NCI-H69 (cell line): ENCODE measurements at regions not wholly inside any gene's neighbourhood (a gene's known extent, or its start where the extent isn't known, plus 50 kb on each side); places are given as distances from the start of the nearest gene placed in this dataset.
A peak's percentile ranks its signal among the peaks of the same experiment; 100 is the strongest.
"Not testable (repeated sequence)": the region's sequence is repeated elsewhere in the genome, so short reads cannot be mapped to it uniquely, and the experiment has no call there.

Experiments used
- DNase-seq: peaks from one replicate; lab custom pipeline; 2025; lab: John Stamatoyannopoulos, UW

DNA sequence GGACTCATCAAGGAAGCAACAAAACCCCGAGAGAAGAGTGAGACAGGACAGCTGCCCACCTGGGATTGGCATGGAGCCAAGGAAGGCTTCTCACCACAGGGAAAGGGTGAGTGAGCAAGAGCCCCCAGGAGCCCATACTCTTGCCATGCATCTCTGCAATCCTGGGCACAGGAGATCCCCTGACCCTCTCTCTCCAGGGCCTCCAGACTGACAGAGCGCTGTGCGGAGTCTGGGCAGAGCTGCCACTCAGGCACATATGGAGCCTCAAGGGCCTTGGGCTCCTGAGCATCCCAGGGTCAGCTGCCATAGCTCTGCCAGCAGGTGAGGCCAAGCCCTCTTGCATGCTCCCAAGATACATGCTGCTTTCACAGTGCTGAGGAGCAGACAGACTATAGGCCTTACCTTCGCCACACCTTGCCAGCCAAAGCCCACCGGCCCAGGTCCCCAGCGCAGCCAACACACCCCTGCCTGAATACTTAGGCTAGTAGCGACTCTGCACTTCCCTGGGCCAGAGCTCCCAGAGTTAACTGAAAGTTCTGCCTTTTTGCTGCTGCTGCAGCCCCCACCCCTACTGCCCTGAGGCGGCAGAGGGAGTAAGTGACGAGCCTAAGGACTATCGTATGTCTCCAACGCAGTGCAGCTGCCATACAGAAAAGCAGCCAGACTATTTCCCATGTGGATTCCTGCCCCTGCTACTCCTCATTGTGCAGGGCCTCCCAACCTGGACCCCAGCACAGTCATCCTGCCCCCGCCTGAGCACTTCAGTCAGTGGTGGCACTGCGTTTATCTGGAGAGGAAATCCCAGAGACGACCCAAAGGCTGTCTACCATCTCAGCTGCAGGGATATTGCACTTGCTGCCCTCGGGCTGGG lies 251.6 kb downstream of the SPATA31A6 start:
- DNase-seq: not testable (repeated sequence)

DNA sequence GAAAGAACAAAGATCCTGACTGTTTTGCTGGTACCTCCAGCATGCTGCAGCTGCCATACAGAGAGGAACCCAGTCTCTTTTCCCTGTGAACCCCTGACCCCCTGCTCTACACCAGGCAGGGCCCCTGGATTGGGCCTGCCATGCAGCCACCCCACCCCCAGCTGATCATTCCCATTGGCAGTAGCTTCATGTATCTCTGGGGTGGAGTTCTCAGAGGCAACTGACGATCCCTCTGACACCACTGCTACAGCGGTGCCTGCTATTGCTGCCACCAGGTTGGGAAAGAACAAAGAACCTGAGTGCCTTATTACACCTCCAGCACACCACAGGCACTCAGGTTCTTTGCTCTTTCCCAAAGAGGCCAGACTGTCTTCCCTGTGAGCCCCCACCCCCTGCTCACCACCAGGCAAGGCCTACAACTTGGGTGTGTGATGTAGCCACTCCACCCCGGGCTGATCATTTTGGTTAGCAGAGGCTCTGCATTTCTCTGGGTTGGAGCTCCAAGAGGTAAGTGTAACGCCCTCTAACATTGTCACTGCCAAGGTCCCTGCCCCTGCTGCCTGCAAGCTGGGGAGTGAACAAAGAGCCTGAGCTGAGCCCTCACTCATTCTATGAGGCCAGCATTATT lies 252.4 kb downstream of the SPATA31A6 start:
- peak; percentile 15 for DNase-seq

DNA sequence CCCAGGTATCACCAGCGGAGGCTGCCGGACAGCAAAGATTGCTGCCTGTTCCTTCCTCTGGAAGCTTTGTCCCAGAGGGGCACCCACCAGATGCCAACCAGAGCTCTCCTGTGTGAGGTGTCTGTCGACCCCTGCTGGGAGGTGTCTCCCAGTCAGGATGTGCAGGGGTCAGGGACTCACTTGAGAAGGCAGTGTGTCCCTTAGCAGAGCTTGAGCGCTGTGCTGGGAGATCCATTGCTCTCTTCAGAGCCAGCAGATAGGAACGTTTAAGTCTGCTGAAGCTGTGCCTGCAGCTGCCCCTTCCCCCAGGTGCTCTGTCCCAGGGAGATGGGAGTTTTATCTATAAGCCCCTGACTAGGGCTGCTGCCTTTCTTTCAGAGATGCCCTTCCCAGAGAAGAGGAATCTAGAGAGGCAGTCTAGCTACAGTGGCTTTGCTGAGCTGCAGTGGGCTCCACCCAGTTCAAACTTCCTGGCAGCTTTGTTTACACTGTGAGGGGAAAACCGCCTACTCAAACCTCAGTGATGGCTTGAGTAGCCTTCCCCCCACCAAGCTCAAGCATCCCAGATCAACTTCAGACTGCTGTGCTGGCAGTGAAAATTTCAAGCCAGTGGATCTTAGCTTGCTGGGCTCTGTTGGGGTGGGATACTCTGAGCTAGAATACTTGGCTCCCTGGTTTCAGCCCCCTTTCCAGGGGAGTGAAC lies 253.7 kb downstream of the SPATA31A6 start:
- DNase-seq: not testable (repeated sequence)

DNA sequence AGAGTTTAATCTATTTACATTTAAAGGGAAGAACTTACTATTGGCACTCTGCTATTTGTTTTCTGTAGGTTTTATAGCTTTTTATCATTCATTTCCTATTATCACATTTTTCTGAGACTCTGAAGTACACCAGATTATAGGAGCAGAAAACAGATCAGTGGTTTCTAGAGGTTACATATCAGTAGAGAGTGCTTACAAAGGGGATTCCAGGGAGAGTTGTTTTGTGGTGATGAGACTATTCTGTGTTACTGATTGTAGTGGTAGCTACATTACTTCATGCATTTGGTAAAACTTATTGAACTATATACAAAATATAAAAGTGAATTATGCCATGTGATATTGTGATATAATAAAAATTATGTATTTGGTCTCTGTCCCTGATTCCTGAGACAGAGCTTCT lies 259.2 kb downstream of the SPATA31A6 start:
- DNase-seq: not testable (repeated sequence)

DNA sequence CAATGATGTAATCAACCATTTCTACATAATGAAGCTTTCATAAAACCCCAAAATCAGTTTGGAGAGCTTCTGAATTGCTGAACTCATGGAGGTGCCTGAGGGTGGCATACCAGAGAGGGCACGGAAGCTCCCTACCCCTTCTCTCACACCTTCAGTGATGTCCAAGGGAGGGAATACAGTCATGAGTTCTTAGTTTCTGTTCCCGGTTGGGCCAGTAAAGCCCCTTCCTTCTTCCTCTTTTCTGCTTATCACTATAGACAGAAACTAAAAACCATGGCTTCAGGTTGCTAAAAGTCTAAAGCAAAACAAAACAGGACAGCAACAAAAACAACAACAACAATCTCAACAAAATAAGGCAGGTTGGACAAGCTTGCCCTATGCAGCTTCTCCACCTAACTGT lies 260.0 kb downstream of the SPATA31A6 start:
- DNase-seq: not testable (repeated sequence)

DNA sequence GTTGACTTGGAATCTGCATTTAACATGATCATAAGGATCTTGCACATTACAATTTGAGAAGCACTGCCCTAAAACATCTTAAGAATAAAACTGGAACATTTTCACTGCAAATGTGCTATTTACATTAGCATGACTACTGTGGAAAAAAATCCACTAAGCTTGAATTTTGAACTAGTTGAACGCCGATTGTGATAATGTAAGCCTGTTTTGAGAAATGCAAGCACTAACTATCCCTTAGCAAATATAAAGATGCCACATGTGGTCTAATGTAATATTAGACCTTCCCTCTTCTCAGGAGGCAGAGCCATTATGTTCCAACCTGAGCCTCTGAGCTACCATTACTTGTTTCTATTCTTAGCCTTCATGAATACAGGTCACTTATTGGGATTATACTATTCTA lies 278.0 kb downstream of the SPATA31A6 start:
- DNase-seq: not testable (repeated sequence)

DNA sequence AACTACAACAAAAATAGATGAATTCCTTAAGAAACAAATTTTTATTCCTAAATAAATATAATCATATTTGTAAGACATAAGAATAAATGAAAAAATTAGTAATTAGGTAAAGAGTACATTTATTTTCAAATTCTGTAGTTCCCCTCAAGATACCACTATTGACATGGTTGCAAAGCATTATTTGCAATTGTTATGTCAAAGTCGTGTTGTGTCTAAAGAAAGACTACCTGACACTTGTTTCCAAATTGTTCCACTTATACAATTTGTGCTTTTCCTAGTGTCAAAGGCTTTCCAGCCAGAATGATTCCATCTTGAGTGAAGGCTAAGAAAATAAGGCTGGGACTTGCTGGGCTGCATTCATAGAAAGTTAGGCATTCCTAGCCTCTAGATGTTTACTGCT lies 278.4 kb downstream of the SPATA31A6 start:
- DNase-seq: not testable (repeated sequence)

DNA sequence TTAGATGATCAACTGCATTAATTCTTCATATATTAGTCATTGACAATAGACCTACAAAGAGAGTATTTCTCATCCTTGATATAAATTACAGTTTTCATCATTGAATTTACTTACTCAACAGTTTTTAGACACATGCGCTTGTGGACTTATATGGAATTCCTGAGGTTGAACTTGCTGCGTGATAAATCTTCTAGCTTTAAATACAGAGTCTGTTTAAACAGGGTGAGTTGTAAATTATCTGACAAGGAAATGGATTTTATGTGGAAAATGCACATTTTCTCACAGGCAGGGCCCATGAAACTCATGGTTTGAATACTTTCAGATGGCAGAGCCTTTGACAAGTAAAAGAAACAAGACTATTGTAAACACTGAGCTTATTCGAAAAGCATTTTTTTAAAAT lies 280.5 kb downstream of the SPATA31A6 start:
- not testable (repeated sequence) for DNase-seq

DNA sequence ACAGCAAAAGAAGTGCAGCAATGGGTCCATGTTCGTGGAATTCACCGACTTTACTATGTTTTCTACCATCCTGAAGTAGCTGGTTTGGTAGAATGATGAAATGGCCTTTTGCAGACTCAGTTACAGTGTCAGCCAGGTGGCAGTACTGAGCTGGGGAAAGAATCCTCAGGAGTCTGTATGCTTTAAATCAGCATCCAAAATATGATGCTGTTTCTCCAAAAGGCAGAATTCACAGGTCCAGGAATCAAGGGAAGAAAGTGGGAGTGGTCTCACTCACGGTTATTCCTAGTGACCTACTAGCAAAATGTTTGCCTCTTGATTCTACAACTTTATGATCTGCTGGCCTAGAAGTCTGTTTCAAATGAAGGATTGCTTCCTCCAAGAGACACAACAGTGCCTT lies 287.1 kb downstream of the SPATA31A6 start:
- not testable (repeated sequence) for DNase-seq

DNA sequence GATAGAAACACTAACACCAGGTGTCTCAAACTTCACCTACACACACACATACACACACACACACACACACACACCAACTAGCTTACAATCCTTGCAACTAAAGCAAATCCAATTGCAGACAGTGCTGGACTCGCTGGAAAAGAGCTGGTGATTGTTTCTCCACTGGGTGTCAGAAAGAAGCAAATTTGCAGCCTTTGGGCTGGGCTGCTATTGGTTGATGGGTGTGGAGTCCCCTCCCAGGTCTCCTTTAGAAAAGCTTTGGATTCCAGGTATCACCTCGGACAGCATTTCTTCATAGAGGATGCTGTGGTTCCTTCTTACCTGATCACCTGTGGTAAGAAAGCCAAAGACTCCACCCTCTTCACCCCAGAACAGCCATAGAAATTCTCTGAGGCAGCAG lies 307.5 kb downstream of the SPATA31A6 start:
- not testable (repeated sequence) for DNase-seq

DNA sequence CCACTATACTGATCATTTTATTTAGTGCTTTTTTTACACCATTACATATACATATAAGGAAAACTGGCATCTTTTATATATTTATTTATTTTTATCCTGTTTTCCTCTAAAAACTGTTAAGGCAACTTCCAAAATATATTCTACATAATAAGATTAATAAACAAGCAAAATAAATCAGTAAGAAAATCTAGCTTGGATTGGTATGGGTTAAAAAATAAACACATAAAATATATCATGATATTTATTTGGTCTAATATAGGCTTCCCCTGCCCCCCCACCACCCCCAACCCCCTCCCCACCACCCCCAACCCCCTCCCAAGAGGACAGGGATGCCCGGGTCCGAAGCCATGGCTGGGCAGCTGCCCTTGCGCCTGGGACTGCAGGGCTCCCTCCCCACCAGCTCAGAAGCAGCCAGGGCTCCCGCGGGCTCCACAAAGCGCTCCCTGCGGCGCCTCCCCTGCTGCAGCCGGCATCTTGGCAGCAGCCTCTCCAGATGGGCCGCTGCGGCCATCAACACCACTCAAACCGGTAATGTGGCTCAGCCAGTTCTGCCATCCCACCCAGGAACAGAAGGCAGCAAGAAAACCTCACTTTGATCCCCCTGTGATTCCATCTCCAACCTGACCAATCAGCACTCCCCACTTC lies 319.3 kb downstream of the SPATA31A6 start:
- DNase-seq: peak; percentile 20

DNA sequence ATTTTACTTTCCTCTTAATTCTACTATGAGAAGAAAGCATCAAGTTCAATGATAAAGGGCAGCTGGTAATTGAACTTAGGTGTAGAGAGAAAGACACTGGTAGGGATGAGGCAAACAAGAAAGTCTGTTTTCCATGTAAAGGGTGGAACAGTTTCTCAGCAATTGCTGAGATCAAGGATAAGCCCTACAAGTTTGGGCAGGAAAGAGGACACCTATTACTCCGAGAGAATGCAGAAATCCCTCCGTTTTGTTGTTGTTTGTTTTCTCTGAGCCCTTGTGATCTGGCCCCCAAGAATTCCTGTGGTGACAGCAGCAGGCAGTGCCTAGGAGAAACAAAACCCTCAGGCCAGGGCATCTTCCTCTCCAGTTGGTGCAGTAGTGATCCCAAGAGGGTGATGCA lies 324.7 kb downstream of the SPATA31A6 start:
- not testable (repeated sequence) for DNase-seq

DNA sequence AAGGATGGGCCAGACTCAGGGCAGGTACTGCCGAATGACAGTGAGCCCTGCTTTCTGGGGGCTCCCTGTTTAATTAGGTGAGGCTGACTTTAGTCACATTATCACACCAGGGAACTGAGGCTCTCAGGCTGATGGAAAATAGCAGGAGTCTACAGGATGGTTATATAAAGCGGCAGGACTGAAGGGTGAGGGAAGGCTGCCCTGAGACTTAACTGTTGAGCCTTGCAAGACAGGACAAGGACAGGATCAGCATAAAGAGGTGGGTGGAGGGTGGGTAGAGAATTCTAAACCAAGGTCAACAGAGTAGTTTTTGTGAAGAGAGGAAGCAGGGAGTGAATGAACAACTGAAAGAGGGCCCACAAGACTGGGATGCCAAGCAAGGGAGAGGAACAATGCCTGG lies 330.1 kb downstream of the SPATA31A6 start:
- DNase-seq: not testable (repeated sequence)

DNA sequence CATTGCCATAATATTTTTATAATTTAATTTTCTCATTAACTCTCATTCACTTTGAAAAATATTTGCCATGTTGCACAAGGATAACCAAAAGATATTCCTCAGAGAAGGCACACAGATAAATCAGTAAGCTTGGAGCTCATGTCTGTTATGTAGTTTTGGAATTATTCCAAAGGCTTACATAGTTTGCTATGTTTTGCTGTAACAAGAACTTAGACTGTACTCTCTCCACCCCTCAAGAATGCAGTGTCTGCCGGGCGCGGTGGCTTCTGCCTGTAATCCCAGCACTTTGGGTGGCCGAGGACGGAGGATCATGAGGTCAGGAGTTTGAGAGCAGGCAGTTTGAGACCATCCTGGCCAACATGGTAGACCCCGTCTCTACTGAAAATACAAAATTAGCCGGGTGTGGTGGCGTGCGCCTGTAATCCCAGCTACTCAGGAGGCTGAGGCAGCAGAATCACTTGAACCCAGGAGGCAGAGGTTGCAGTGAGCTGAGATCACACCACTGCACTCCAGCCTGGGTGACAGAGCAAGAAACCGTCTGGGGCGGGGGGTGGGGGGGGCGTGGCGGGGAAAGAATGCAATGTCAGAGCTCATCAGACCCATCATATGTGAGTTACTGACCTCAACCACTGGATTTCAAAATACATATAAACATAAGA lies 351.0 kb downstream of the SPATA31A6 start:
- not testable (repeated sequence) for DNase-seq

DNA sequence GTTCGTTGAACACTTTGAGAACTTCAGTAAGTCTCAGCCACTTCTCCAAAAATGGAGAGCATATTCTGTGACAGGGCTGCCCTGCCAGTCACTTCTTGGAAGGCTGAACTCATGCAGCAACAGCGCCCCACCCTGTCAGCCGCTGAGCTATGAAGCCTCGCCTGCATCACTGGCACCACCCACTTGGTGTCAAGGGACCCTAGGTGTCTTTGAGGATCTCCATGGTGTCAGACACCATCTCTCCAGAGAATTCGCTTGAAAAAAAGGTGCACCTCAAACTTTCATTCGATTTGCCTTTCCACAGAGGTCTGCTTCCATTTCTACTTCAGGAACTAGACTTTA lies 351.5 kb downstream of the SPATA31A6 start:
- not testable (repeated sequence) for DNase-seq

DNA sequence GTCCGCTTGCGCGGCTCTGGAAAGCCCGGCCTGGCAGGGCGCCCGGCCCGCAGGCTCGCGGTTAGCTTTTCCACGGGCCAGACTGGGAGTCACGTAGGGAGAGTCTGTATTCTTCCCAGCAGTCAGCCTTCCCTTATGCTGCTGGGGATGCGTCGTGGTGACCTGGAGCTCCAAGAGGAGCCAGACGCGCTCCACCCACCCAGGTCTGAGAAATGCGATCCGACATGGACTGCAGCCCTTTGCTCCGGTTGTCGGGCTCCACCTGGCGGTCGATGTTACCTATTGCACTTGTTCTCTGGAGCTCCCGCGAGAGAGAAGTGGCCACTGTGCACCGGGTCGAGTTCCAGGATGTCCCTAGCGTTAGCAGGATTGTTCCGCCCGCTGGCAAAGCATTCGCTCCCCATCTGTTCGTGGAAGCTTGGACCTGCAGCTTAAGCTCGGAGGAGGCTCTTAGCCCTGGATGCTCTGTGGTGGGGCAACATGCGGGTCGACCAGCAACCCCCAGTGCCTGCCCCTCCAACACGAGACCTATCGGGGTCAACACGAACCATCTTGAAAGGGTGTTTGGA lies 367.4 kb downstream of the SPATA31A6 start:
- not testable (repeated sequence) for DNase-seq

DNA sequence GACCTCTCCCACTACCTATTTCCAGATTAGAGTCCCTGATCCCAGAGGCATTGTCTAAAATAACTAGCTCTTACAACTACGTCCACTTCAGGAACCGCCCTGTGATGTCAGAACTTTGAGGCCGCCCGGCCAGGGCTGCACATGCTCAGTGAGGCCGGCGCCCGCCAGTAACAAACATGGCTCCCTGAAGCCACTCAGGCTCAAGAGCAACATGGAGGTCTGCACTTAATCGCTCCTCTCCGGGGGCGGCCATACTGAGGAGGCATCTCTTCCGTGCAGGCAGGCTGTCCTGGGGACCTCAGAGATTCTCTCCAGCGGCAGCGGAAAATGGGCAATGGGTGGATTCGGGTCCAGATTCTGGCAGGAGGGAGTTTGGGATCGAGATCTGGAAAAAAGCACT lies 385.1 kb downstream of the SPATA31A6 start:
- DNase-seq: not testable (repeated sequence)

DNA sequence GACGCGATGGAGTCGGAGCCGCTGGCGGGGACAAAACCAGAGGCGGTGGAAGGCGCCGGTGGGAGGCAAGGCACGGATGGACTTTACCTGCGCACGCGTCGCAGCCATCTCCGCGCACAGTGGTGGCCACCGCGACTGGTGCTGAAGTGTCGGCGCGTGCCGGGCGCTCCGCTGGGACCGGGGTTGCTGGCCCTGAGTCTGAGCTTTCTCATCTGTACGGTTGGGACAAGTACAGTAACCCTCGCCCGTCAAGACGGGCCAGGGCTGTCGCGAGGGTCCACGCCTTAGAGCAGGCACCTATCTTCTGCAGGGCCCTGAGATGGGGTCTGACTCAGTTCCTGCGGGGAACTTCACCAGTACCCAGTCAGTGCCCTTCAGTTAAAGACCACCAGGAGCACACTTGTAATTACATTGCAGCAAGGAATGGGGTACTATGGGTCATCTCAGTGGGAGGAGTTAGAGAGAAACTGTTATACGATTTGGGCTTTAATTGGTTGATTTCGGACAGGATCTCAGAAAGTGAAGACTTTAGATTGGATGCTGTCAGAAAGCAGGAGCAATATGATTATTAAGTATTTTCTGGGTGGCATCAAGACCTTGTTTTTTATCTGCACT lies 385.6 kb downstream of the SPATA31A6 start:
- not testable (repeated sequence) for DNase-seq

DNA sequence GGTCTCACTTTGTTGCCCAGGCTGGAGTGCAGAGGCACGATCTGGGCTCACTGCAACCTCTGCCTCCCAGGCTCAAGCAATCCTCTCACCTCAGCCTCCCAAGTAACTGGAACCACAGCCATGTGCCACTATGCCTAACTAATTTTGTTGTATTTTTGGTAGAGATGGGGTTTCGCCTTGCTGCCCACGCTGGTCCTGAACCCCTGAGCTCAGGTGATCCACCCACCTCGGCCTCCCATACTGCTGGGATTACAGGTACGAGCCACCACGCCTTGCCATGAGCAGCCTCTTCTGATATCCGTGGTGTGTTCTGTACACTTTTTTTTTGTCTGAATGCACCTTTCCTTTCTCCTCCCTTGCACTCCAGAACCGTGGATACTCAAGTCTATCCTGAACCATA lies 394.4 kb downstream of the SPATA31A6 start:
- not testable (repeated sequence) for DNase-seq
